Mammary epithelial cell (primary cell): ENCODE measurements at regions not wholly inside any gene's neighbourhood (a gene's known extent, or its start where the extent isn't known, plus 50 kb on each side); places are given as distances from the start of the nearest gene placed in this dataset.

Experiments
- EZH2 ChIP-seq: IDR thresholded peaks from 2 replicates; pipeline ENCODE4 v1.6.1; 2012; ENCODE audit warnings: low read length, inconsistent platforms, borderline replicate concordance
- TF ChIP-seq, protein P1 (sequence below), 2 donors: IDR thresholded peaks in 1 of 2; conservative IDR thresholded peaks in 1 of 2; 2 replicates each; pipeline ENCODE4 v1.5.1; 2011 to 2012; ENCODE audit warnings: inconsistent platforms in 2 of 2, low read length in 2 of 2, mild to moderate bottlenecking in 2 of 2, control low read depth in 1 of 2, low read depth in 1 of 2; ENCODE audit not compliant: insufficient read depth in 1 of 2; ENCODE audit errors: extremely low read depth in 1 of 2

- TF ChIP-seq, protein P1, sequence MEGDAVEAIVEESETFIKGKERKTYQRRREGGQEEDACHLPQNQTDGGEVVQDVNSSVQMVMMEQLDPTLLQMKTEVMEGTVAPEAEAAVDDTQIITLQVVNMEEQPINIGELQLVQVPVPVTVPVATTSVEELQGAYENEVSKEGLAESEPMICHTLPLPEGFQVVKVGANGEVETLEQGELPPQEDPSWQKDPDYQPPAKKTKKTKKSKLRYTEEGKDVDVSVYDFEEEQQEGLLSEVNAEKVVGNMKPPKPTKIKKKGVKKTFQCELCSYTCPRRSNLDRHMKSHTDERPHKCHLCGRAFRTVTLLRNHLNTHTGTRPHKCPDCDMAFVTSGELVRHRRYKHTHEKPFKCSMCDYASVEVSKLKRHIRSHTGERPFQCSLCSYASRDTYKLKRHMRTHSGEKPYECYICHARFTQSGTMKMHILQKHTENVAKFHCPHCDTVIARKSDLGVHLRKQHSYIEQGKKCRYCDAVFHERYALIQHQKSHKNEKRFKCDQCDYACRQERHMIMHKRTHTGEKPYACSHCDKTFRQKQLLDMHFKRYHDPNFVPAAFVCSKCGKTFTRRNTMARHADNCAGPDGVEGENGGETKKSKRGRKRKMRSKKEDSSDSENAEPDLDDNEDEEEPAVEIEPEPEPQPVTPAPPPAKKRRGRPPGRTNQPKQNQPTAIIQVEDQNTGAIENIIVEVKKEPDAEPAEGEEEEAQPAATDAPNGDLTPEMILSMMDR (conservative IDR thresholded peaks at IDR 0.05 in 1 of 2, IDR thresholded peaks at IDR 0.05 in 1 of 2; ENCODE audit: extremely low read depth in 1 of 2, insufficient read depth in 1 of 2, low read depth in 1 of 2, low read length in 2 of 2), result no peak
- TF ChIP-seq EZH2, result no peak
These were observed 100.3 kb downstream of the FAM50B start for GRCh38 chr6:3949521-3949920.
